Embryonic facial prominence (tissue), 1 donor: ENCODE measurements at regions not wholly inside any gene's neighbourhood (a gene's known extent, or its start where the extent isn't known, plus 50 kb on each side); places are given as distances from the start of the nearest gene placed in this dataset.
"Not testable (repeated sequence)": the region's sequence is repeated elsewhere in the genome, so short reads cannot be mapped to it uniquely, and the experiment has no call there.

ENCODE experiments used
- DNase-seq: peaks from one replicate; pipeline ENCODE4 v3.0.0-alpha.2; 2016; ENCODE audit errors: extremely low spot score

- DNase-seq = not testable (repeated sequence)
Measured at GRCh38 chr5:62216603-62217002, 89.4 kb upstream of the KIF2A start.

GRCh38 chr5:62217095-62217494, 88.9 kb upstream of the KIF2A start:
- DNase-seq = not testable (repeated sequence)

- not testable (repeated sequence) for DNase-seq
Measured at GRCh38 chr5:62218860-62219259, 87.1 kb upstream of the KIF2A start.

- not testable (repeated sequence) for DNase-seq
Measured at GRCh38 chr5:62221881-62222280, 84.1 kb upstream of the KIF2A start.

- not testable (repeated sequence) for DNase-seq
Measured at GRCh38 chr5:62222305-62222704, 83.7 kb upstream of the KIF2A start.

- not testable (repeated sequence) for DNase-seq
Measured at GRCh38 chr5:62223312-62223670, 82.7 kb upstream of the KIF2A start.

GRCh38 chr5:62224987-62225601, 80.9 kb upstream of the KIF2A start:
- DNase-seq = not testable (repeated sequence)

- not testable (repeated sequence) for DNase-seq
Measured at GRCh38 chr5:62230876-62231388, 75.1 kb upstream of the KIF2A start.

GRCh38 chr5:62231576-62231975, 74.4 kb upstream of the KIF2A start:
- no peak for DNase-seq

- not testable (repeated sequence) for DNase-seq
Measured at GRCh38 chr5:62232218-62232617, 73.8 kb upstream of the KIF2A start.

GRCh38 chr5:62233083-62234046, 72.6 kb upstream of the KIF2A start:
- DNase-seq = not testable (repeated sequence)

- DNase-seq = not testable (repeated sequence)
Measured at GRCh38 chr5:62236593-62236992, 69.4 kb upstream of the KIF2A start.

- not testable (repeated sequence) for DNase-seq
Measured at GRCh38 chr5:62237944-62238343, 68.1 kb upstream of the KIF2A start.

- DNase-seq = not testable (repeated sequence)
Measured at GRCh38 chr5:62238584-62238983, 67.4 kb upstream of the KIF2A start.

- DNase-seq = not testable (repeated sequence)
Measured at GRCh38 chr5:62240494-62240893, 65.5 kb upstream of the KIF2A start.

GRCh38 chr5:62242000-62242399, 64.0 kb upstream of the KIF2A start:
- not testable (repeated sequence) for DNase-seq

- not testable (repeated sequence) for DNase-seq
Measured at GRCh38 chr5:62243046-62243445, 63.0 kb upstream of the KIF2A start.

GRCh38 chr5:62248192-62248591, 57.8 kb upstream of the KIF2A start:
- DNase-seq = not testable (repeated sequence)

- not testable (repeated sequence) for DNase-seq
Measured at GRCh38 chr5:62250085-62250484, 55.9 kb upstream of the KIF2A start.

GRCh38 chr5:62250919-62251318, 55.1 kb upstream of the KIF2A start:
- DNase-seq = not testable (repeated sequence)

GRCh38 chr5:62252519-62252918, 53.5 kb upstream of the KIF2A start:
- DNase-seq = not testable (repeated sequence)

GRCh38 chr5:62255551-62255950, 50.5 kb upstream of the KIF2A start:
- DNase-seq = not testable (repeated sequence)
